ENCODE measurements at regions not wholly inside any gene's neighbourhood (a gene's known extent, or its start where the extent isn't known, plus 50 kb on each side); places are given as distances from the start of the nearest gene placed in this dataset.

- H3K4me2 ChIP-seq (ENCODE audit: low read length) = no peak overlapping the region
- no peak for TF ChIP-seq CTCF (IDR thresholded peaks at IDR 0.05)
- no peaks in the 10 kb centered on the region for H3K4me1 ChIP-seq
- H3K79me2 ChIP-seq = no peaks in the 10 kb centered on the region
- H2AFZ ChIP-seq = no peak overlapping the region
- no peaks in the 10 kb centered on the region for H3K36me3 ChIP-seq (ENCODE audit: control insufficient read depth, insufficient read depth, low read length)
- H3K27ac ChIP-seq = no peak overlapping the region
- H3K27me3 ChIP-seq (ENCODE audit: control insufficient read depth, insufficient read depth, low read length) = no peaks in the 10 kb centered on the region
- H3K9me3 ChIP-seq (ENCODE audit: control insufficient read depth, low read length) = no peaks in the 10 kb centered on the region
- H3K4me3 ChIP-seq (ENCODE audit: low read depth, low read length) = no peak overlapping the region
- no peak overlapping the region for H3K9ac ChIP-seq
These were observed 50.9 kb upstream of the OLIG3 start for GRCh38 chr6:137545073-137545472.

GRCh38 chr6:137547186-137547585 lies 53.0 kb upstream of the OLIG3 start:
- Histone ChIP-seq H3K27ac (no peak overlapping the region), H3K4me1 (no peaks in the 10 kb centered on the region), H3K4me3 (ENCODE audit: low read depth, low read length) (no peak overlapping the region), H3K27me3 (ENCODE audit: control insufficient read depth, insufficient read depth, low read length) (no peaks in the 10 kb centered on the region), H3K36me3 (ENCODE audit: control insufficient read depth, insufficient read depth, low read length) (no peaks in the 10 kb centered on the region), H3K9me3 (ENCODE audit: control insufficient read depth, low read length) (no peaks in the 10 kb centered on the region), H3K9ac (no peak overlapping the region), H2AFZ (no peak overlapping the region), H3K79me2 (no peaks in the 10 kb centered on the region), H3K4me2 (ENCODE audit: low read length) (no peak overlapping the region)
- TF ChIP-seq CTCF (IDR thresholded peaks at IDR 0.05) = no peak

GRCh38 chr6:137547601-137548000 lies 53.4 kb upstream of the OLIG3 start:
- Histone ChIP-seq H3K4me3 (ENCODE audit: low read depth, low read length) (no peak overlapping the region), H3K4me1 (no peaks in the 10 kb centered on the region), H2AFZ (no peak overlapping the region), H3K27me3 (ENCODE audit: control insufficient read depth, insufficient read depth, low read length) (no peaks in the 10 kb centered on the region), H3K27ac (no peak overlapping the region), H3K36me3 (ENCODE audit: control insufficient read depth, insufficient read depth, low read length) (no peaks in the 10 kb centered on the region), H3K9ac (no peak overlapping the region), H3K4me2 (ENCODE audit: low read length) (no peak overlapping the region), H3K79me2 (no peaks in the 10 kb centered on the region), H3K9me3 (ENCODE audit: control insufficient read depth, low read length) (no peaks in the 10 kb centered on the region)
- TF ChIP-seq CTCF (IDR thresholded peaks at IDR 0.05) = no peak

GRCh38 chr6:137549106-137549505 lies 54.9 kb upstream of the OLIG3 start:
- Histone ChIP-seq H3K79me2 (no peaks in the 10 kb centered on the region), H3K4me3 (ENCODE audit: low read depth, low read length) (no peak overlapping the region), H3K36me3 (ENCODE audit: control insufficient read depth, insufficient read depth, low read length) (no peaks in the 10 kb centered on the region), H3K27me3 (ENCODE audit: control insufficient read depth, insufficient read depth, low read length) (no peaks in the 10 kb centered on the region), H3K4me2 (ENCODE audit: low read length) (no peak overlapping the region), H3K4me1 (no peaks in the 10 kb centered on the region), H3K9me3 (ENCODE audit: control insufficient read depth, low read length) (no peaks in the 10 kb centered on the region), H3K9ac (no peak overlapping the region), H2AFZ (no peak overlapping the region), H3K27ac (no peak overlapping the region)
- TF ChIP-seq CTCF (IDR thresholded peaks at IDR 0.05) = no peak

- Histone ChIP-seq H3K27me3 (ENCODE audit: control insufficient read depth, insufficient read depth, low read length) (no peaks in the 10 kb centered on the region), H3K9ac (no peak overlapping the region)
These were observed 56.3 kb upstream of the OLIG3 start for GRCh38 chr6:137550535-137550934.

More at GRCh38 chr6:137550535-137550934, 56.3 kb upstream of the OLIG3 start:
- Histone ChIP-seq H3K36me3 (ENCODE audit: control insufficient read depth, insufficient read depth, low read length) (no peaks in the 10 kb centered on the region), H3K4me3 (ENCODE audit: low read depth, low read length) (no peak overlapping the region), H3K79me2 (no peaks in the 10 kb centered on the region), H2AFZ (no peak overlapping the region), H3K9me3 (ENCODE audit: control insufficient read depth, low read length) (no peaks in the 10 kb centered on the region), H3K4me1 (no peaks in the 10 kb centered on the region), H3K4me2 (ENCODE audit: low read length) (no peak overlapping the region), H3K27ac (no peak overlapping the region)
- TF ChIP-seq CTCF (IDR thresholded peaks at IDR 0.05) = no peak
